ENCODE measurements at regions not wholly inside any gene's neighbourhood (a gene's known extent, or its start where the extent isn't known, plus 50 kb on each side); places are given as distances from the start of the nearest gene placed in this dataset.

DNA sequence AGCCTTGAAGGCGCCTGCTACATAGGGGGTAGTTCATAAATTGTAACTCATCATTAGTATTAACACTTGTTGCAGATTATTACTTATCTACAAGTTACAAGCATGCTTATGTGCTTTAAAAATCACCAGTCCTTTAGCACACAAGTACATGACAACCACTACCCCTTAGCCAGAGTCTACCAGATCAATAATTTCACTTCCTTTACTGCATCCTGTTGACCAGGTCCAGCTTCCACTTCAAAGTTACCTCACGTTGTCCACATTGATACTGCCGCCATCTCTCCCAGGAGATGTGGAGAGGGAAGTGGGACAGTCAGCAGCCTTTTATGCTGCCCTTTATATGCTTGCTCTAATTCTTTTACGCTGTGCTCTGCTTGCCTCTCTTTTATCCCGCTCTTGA is 231.3 kb upstream of the CXXC4 start:
- no peaks in the 10 kb centered on the region for H3K27me3 Mint-ChIP-seq (ENCODE audit: low read depth)

DNA sequence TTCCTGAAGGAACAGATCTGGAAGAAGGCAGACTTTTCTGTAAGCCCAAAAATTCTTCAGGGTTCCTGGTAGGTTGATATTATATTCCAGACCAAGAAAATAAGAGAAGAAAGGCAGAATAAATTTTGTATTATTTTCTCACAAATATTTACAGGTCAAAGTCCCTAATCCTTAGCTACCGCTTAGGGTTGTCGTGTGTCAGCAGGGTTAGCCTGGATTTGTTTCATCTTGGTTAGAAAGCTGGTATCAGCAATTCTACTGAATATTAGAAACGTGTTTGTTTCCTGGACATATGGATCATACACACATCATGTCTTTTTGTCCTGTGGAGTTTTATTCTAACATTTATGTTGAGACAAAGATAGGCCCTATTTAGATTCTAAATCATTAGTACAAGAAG is 232.9 kb upstream of the CXXC4 start:
- H3K27me3 Mint-ChIP-seq (ENCODE audit: low read depth), result no peaks in the 10 kb centered on the region
- ATAC-seq (no peak), DNase-seq (no peak)
- H3K36me3 Mint-ChIP-seq (ENCODE audit: insufficient read depth), result no peaks in the 10 kb centered on the region
- H3K4me3 Mint-ChIP-seq, result no peak overlapping the region
- H3K9me3 Mint-ChIP-seq, result no peaks in the 10 kb centered on the region
- H3K4me1 Mint-ChIP-seq (ENCODE audit: low read depth), result no peaks in the 10 kb centered on the region

More for the DNA sequence above, 231.3 kb upstream of the CXXC4 start:
- H3K36me3 Mint-ChIP-seq (ENCODE audit: insufficient read depth), result no peaks in the 10 kb centered on the region
- no peaks in the 10 kb centered on the region for H3K4me1 Mint-ChIP-seq (ENCODE audit: low read depth)
- no peaks in the 10 kb centered on the region for H3K9me3 Mint-ChIP-seq
- no peak for ATAC-seq
- no peak for DNase-seq
- H3K4me3 Mint-ChIP-seq, result no peak overlapping the region

GRCh38 chr4:104728380-104729122 is 233.9 kb upstream of the CXXC4 start:
- ATAC-seq, result peak in 1 of 2 donors; percentile 38
- no peak for DNase-seq
- Mint-ChIP-seq H3K4me1 (ENCODE audit: low read depth) (no peaks in the 10 kb centered on the region), H3K27me3 (ENCODE audit: low read depth) (no peaks in the 10 kb centered on the region), H3K4me3 (no peak overlapping the region), H3K36me3 (ENCODE audit: insufficient read depth) (no peaks in the 10 kb centered on the region), H3K9me3 (no peaks in the 10 kb centered on the region)

GRCh38 chr4:104732766-104733165 is 238.1 kb upstream of the CXXC4 start:
- H3K4me1 Mint-ChIP-seq (ENCODE audit: low read depth), result no peaks in the 10 kb centered on the region
- no peaks in the 10 kb centered on the region for H3K9me3 Mint-ChIP-seq
- no peaks in the 10 kb centered on the region for H3K36me3 Mint-ChIP-seq (ENCODE audit: insufficient read depth)
- H3K4me3 Mint-ChIP-seq, result no peak overlapping the region
- DNase-seq, result no peak
- ATAC-seq, result no peak
- no peaks in the 10 kb centered on the region for H3K27me3 Mint-ChIP-seq (ENCODE audit: low read depth)

GRCh38 chr4:104735174-104735573 is 240.5 kb upstream of the CXXC4 start:
- H3K36me3 Mint-ChIP-seq (ENCODE audit: insufficient read depth), result no peaks in the 10 kb centered on the region
- H3K27me3 Mint-ChIP-seq (ENCODE audit: low read depth), result peaks cover 2% of the 10 kb centered on the region
- no peak overlapping the region for H3K4me3 Mint-ChIP-seq
- no peaks in the 10 kb centered on the region for H3K9me3 Mint-ChIP-seq
- H3K4me1 Mint-ChIP-seq (ENCODE audit: low read depth), result no peaks in the 10 kb centered on the region
- ATAC-seq (no peak), DNase-seq (no peak)

GRCh38 chr4:104740161-104740560 is 245.5 kb upstream of the CXXC4 start:
- ATAC-seq (no peak), DNase-seq (no peak)
- no peaks in the 10 kb centered on the region for H3K4me1 Mint-ChIP-seq (ENCODE audit: low read depth)
- no peaks in the 10 kb centered on the region for H3K36me3 Mint-ChIP-seq (ENCODE audit: insufficient read depth)
- peaks cover 2% of the 10 kb centered on the region for H3K27me3 Mint-ChIP-seq (ENCODE audit: low read depth)
- H3K4me3 Mint-ChIP-seq, result no peak overlapping the region
- H3K9me3 Mint-ChIP-seq, result no peaks in the 10 kb centered on the region

- Mint-ChIP-seq H3K4me3 (no peak overlapping the region), H3K9me3 (no peaks in the 10 kb centered on the region), H3K4me1 (ENCODE audit: low read depth) (no peaks in the 10 kb centered on the region), H3K27me3 (ENCODE audit: low read depth) (peaks cover 2% of the 10 kb centered on the region), H3K36me3 (ENCODE audit: insufficient read depth) (no peaks in the 10 kb centered on the region)
- ATAC-seq (no peak), DNase-seq (no peak)
Observed at GRCh38 chr4:104743215-104743653, 248.5 kb upstream of the CXXC4 start.

GRCh38 chr4:104747635-104748034 is 252.9 kb upstream of the CXXC4 start:
- DNase-seq, result no peak
- no peaks in the 10 kb centered on the region for H3K36me3 Mint-ChIP-seq (ENCODE audit: insufficient read depth)
- no peak for ATAC-seq
- H3K4me1 Mint-ChIP-seq (ENCODE audit: low read depth), result no peaks in the 10 kb centered on the region
- no peak overlapping the region for H3K4me3 Mint-ChIP-seq
- no peaks in the 10 kb centered on the region for H3K9me3 Mint-ChIP-seq
- H3K27me3 Mint-ChIP-seq (ENCODE audit: low read depth), result no peaks in the 10 kb centered on the region

DNA sequence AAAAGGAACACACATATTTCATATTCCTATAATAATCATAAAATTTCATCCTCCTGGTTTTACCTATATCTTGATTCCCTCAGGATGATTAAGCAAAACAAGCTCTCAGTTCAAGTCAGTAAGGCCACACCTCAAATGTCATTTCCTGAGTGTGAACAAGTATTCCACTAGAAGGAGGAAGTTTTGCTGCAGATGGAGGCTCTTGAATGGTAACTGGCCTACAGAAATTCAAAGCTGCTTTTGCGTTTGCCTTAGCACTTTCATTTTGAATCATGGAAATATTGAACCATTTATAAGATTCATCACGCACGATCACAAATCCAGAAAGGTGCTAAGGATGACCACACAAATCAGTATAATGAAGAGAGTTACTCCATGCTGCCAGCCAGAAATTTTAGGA is 254.4 kb upstream of the CXXC4 start:
- DNase-seq (no peak), ATAC-seq (no peak)
- Mint-ChIP-seq H3K4me3 (no peak overlapping the region), H3K4me1 (ENCODE audit: low read depth) (no peaks in the 10 kb centered on the region), H3K27me3 (ENCODE audit: low read depth) (no peaks in the 10 kb centered on the region), H3K36me3 (ENCODE audit: insufficient read depth) (no peaks in the 10 kb centered on the region), H3K9me3 (no peaks in the 10 kb centered on the region)

DNA sequence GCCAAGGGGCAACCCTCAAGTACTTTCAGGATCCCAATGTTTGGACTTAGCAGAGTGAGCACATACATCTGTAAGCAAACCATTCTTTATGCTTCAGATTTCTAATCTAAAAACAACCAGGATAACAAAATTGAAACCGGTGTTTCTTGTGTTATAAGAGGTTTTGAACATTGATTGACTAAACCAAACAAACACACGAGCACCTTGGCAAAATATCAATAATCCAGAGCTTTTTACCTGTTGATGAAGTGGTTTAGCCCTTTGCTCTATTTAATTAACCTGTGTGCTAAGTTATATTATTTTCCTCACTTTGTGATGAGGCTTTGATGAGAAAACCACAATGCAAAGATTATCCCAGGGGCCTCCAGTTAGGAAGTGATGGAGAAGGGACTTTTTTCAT is 255.3 kb upstream of the CXXC4 start:
- no peaks in the 10 kb centered on the region for H3K27me3 Mint-ChIP-seq (ENCODE audit: low read depth)
- no peak overlapping the region for H3K4me3 Mint-ChIP-seq
- H3K36me3 Mint-ChIP-seq (ENCODE audit: insufficient read depth), result no peaks in the 10 kb centered on the region
- DNase-seq (no peak), ATAC-seq (no peak)
- no peaks in the 10 kb centered on the region for H3K4me1 Mint-ChIP-seq (ENCODE audit: low read depth)
- H3K9me3 Mint-ChIP-seq, result no peaks in the 10 kb centered on the region

DNA sequence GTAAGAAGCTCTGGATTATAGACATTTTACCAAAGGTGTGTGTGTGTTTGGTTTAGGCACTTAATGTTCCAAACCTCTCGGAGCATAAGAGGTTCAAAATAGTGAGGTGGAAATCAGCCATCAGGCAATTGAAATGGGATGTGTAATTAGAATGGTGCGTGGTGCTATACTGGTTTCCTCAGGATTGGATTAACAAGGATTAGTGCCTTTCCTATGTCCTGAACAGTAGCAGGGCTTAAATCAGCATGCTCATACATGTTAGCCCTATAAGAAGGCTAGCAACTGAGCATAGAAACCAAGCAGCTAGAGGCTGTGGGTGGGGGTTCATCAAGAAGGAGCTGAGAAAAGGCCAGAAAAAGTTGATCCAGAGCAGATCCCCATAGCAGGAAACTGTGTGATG is 256.8 kb upstream of the CXXC4 start:
- DNase-seq (no peak), ATAC-seq (no peak)
- H3K4me3 Mint-ChIP-seq, result no peak overlapping the region
- H3K27me3 Mint-ChIP-seq (ENCODE audit: low read depth), result no peaks in the 10 kb centered on the region
- no peaks in the 10 kb centered on the region for H3K36me3 Mint-ChIP-seq (ENCODE audit: insufficient read depth)
- H3K4me1 Mint-ChIP-seq (ENCODE audit: low read depth), result no peaks in the 10 kb centered on the region
- no peaks in the 10 kb centered on the region for H3K9me3 Mint-ChIP-seq

- Mint-ChIP-seq H3K4me3 (no peak overlapping the region), H3K27me3 (ENCODE audit: low read depth) (no peaks in the 10 kb centered on the region), H3K4me1 (ENCODE audit: low read depth) (no peaks in the 10 kb centered on the region), H3K9me3 (no peaks in the 10 kb centered on the region), H3K36me3 (ENCODE audit: insufficient read depth) (no peaks in the 10 kb centered on the region)
- no peak for ATAC-seq
- DNase-seq, result no peak
Observed at GRCh38 chr4:104752337-104752736, 257.6 kb upstream of the CXXC4 start.

DNA sequence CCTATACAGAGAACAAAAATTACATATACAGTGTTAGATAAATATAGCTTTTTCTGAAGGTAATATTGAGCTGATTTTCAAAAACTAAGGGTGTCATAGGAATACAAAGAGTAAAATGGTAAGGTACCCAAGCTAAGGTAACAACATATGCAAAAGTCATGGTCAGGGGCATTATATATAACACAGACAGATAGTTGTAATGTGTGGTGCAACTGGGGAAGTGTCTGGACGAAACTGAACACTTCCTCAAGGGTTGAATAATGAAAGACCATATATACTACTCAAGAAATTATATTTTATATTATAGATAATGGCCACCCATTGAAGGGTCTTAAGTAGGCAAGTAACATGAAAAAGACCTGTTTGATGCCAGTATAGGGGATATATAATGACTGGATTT is 262.1 kb upstream of the CXXC4 start:
- peaks cover 3% of the 10 kb centered on the region for H3K4me1 Mint-ChIP-seq (ENCODE audit: low read depth)
- no peaks in the 10 kb centered on the region for H3K36me3 Mint-ChIP-seq (ENCODE audit: insufficient read depth)
- no peaks in the 10 kb centered on the region for H3K27me3 Mint-ChIP-seq (ENCODE audit: low read depth)
- ATAC-seq (no peak), DNase-seq (no peak)
- H3K4me3 Mint-ChIP-seq, result no peak overlapping the region
- no peaks in the 10 kb centered on the region for H3K9me3 Mint-ChIP-seq

DNA sequence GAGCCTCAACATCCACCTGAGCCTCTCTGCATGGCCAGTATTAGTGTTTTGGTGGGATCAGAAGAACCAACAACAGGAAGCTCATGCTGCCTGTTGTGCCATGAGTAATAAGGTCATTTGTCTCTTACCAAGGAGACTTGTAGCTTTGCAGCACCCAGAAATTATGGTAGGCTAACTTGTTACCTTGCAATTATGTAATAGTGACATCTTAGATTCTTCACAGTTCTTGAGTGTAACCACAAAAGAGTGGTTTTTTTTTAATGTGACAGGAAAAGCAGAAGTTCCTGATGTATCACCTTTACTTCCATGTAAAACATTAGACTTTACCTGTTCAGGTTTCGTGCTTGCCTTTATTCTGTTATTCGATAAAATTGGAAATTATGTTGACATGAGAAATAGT is 263.9 kb upstream of the CXXC4 start:
- no peaks in the 10 kb centered on the region for H3K9me3 Mint-ChIP-seq
- ATAC-seq, result no peak

GRCh38 chr4:104763554-104764222 is 269.0 kb upstream of the CXXC4 start:
- no peak for ATAC-seq
- no peaks in the 10 kb centered on the region for H3K27me3 Mint-ChIP-seq (ENCODE audit: low read depth)
- peaks cover 3% of the 10 kb centered on the region for H3K4me1 Mint-ChIP-seq (ENCODE audit: low read depth)
- no peak for DNase-seq
- H3K36me3 Mint-ChIP-seq (ENCODE audit: insufficient read depth), result no peaks in the 10 kb centered on the region
- H3K9me3 Mint-ChIP-seq, result no peaks in the 10 kb centered on the region
- H3K4me3 Mint-ChIP-seq, result no peak overlapping the region

More for the DNA sequence above, 263.9 kb upstream of the CXXC4 start:
- H3K4me1 Mint-ChIP-seq (ENCODE audit: low read depth), result peaks cover 3% of the 10 kb centered on the region
- no peaks in the 10 kb centered on the region for H3K36me3 Mint-ChIP-seq (ENCODE audit: insufficient read depth)
- no peaks in the 10 kb centered on the region for H3K27me3 Mint-ChIP-seq (ENCODE audit: low read depth)
- no peak for DNase-seq
- H3K4me3 Mint-ChIP-seq, result no peak overlapping the region

Measured in activated T-cell treated with anti-CD3 and anti-CD28 coated beads, Interleukin-2, amount 50 U/mL, for 4 hours (primary cell).